ENCODE measurements at regions not wholly inside any gene's neighbourhood (a gene's known extent, or its start where the extent isn't known, plus 50 kb on each side); places are given as distances from the start of the nearest gene placed in this dataset.

GRCh38 chr5:152505442-152506042 lies 100.5 kb upstream of the NMUR2 start:
- TF ChIP-seq ZFP30 (CRISPR knock-in tag; IDR thresholded peaks at IDR 0.05), result no peak
- no peak for TF ChIP-seq ZFP3 (CRISPR knock-in tag; IDR thresholded peaks at IDR 0.05)
- TF ChIP-seq TSHZ2 (CRISPR knock-in tag; IDR thresholded peaks at IDR 0.05), result no peak
- no peak for TF ChIP-seq ARNTL (CRISPR knock-in tag; IDR thresholded peaks at IDR 0.05; ENCODE audit: borderline replicate concordance, low read depth)
- TF ChIP-seq ZC3H10 (CRISPR knock-in tag; IDR thresholded peaks at IDR 0.05), result no peak
- no peak for TF ChIP-seq OSR1 (CRISPR knock-in tag; IDR thresholded peaks at IDR 0.05)
- TF ChIP-seq GLIS3 (CRISPR knock-in tag; IDR thresholded peaks at IDR 0.05), result no peak
- no peak for TF ChIP-seq ZNF8 (CRISPR knock-in tag; IDR thresholded peaks at IDR 0.05)
